T-cell (primary cell): ENCODE measurements at regions not wholly inside any gene's neighbourhood (a gene's known extent, or its start where the extent isn't known, plus 50 kb on each side); places are given as distances from the start of the nearest gene placed in this dataset.

Source experiments
- ATAC-seq, 4 experiments: fragments of 200-7000 bp in 3 of 4; fragments of 150-1000 bp in 1 of 4; cut with Tn5 transposase; replicated peaks in 1 of 4; 1 replicate in 3 of 4; 2 replicates in 1 of 4; pipeline ENCODE4 v1.10.0; 2021; ENCODE audit warnings: moderate library complexity in 3 of 4, mild to moderate bottlenecking in 2 of 4, moderate number of reproducible peaks in 1 of 4
- CTCF ChIA-PET, 2 donors: fragments of 300-600 bp; sonication (Branson Sonifier 250); formaldehyde crosslinking; loops; one replicate each; lab custom pipeline; 2022; ENCODE audit warnings: antibody characterized with exemption in 2 of 2; lab: Charles Lee
- POLR2A ChIA-PET, 2 donors: fragments of 300-600 bp; sonication (Branson Sonifier 250); formaldehyde crosslinking; loops; one replicate each; lab custom pipeline; 2022; ENCODE audit warnings: antibody characterized with exemption in 2 of 2; lab: Charles Lee
- DNase-seq, 35 experiments: peaks; one replicate each; pipeline versions ENCODE4 v3.0.0 to v3.0.0-alpha.2; 2013 to 2023
- H3K27ac ChIP-seq: one replicate; pipeline ENCODE4 v1.5.1; 2013; ENCODE audit warnings: low read length
- H3K27me3 ChIP-seq, 2 experiments: replicated peaks in 1 of 2; 1 replicate in 1 of 2; 2 replicates in 1 of 2; pipeline versions ENCODE4 v1.6.1 to v1.7.0; 2013; ENCODE audit warnings: low read length in 1 of 2, mixed read lengths in 1 of 2; ENCODE audit not compliant: control insufficient read depth in 2 of 2, insufficient read depth in 2 of 2; ENCODE audit errors: extremely low read depth in 1 of 2
- H3K36me3 ChIP-seq, 2 donors: 1 replicate in 1 of 2; 2 replicates in 1 of 2; pipeline versions ENCODE4 v1.6.1 to v1.7.0; 2013; ENCODE audit warnings: low read length in 1 of 2; ENCODE audit not compliant: control insufficient read depth in 2 of 2, insufficient read depth in 1 of 2; ENCODE audit errors: extremely low read depth in 1 of 2
- H3K4me1 ChIP-seq, 2 experiments: 1 replicate in 1 of 2; 2 replicates in 1 of 2; pipeline versions ENCODE4 v1.6.1 to v1.7.0; 2013; ENCODE audit warnings: low read length in 2 of 2, mixed read lengths in 1 of 2; ENCODE audit not compliant: insufficient read depth in 2 of 2, control insufficient read depth in 1 of 2; ENCODE audit errors: extremely low read depth in 1 of 2
- H3K4me3 ChIP-seq, 2 donors: 1 replicate in 1 of 2; 2 replicates in 1 of 2; pipeline versions ENCODE4 v1.5.1 to v1.7.0; 2013; ENCODE audit warnings: mild to moderate bottlenecking in 2 of 2, low read length in 1 of 2, moderate library complexity in 1 of 2; ENCODE audit not compliant: control insufficient read depth in 1 of 2; ENCODE audit errors: extremely low read depth in 1 of 2
- H3K9me3 ChIP-seq: 2 replicates; pipeline ENCODE4 v1.7.0; 2013
- H3K27ac Mint-ChIP-seq, 2 donors: one replicate each; pipeline ENCODE4 v1.8.0; 2020 to 2021; ENCODE audit warnings: mild to moderate bottlenecking in 2 of 2, mixed read lengths in 2 of 2
- H3K27me3 Mint-ChIP-seq, 2 donors: one replicate each; pipeline ENCODE4 v1.8.0; 2021 to 2022; ENCODE audit warnings: mixed read lengths in 2 of 2
- H3K36me3 Mint-ChIP-seq: one replicate; pipeline ENCODE4 v1.8.0; 2021; ENCODE audit warnings: mixed read lengths
- H3K4me1 Mint-ChIP-seq, 3 donors: one replicate each; pipeline ENCODE4 v1.8.0; 2020 to 2022; ENCODE audit warnings: mixed read lengths in 3 of 3, mild to moderate bottlenecking in 1 of 3
- H3K4me3 Mint-ChIP-seq, 3 donors: one replicate each; pipeline ENCODE4 v1.8.0; 2020 to 2022; ENCODE audit warnings: mild to moderate bottlenecking in 3 of 3, mixed read lengths in 3 of 3, moderate library complexity in 3 of 3
- H3K9me3 Mint-ChIP-seq, 3 donors: one replicate each; pipeline ENCODE4 v1.8.0; 2020 to 2022; ENCODE audit warnings: mixed read lengths in 3 of 3
- WGBS: methylation state at CpG from one replicate; pipeline ENCODE4 v1.1.5; 2013; ENCODE audit warnings: missing lambda C conversion rate; ENCODE audit not compliant: insufficient coverage; 5-methylcytosine and 5-hydroxymethylcytosine counted together

- Mint-ChIP-seq H3K27me3 (no peaks in the 10 kb centered on the region), H3K4me1 (no peaks in the 10 kb centered on the region), H3K4me3 (no peak overlapping the region), H3K9me3 (peaks cover 6 to 17% (median 14%) of the 10 kb centered on the region in 3 donors), H3K36me3 (no peaks in the 10 kb centered on the region), H3K27ac (no peak overlapping the region)
- Histone ChIP-seq H3K9me3 (peaks cover 5% of the 10 kb centered on the region), H3K27ac (no peak overlapping the region), H3K4me1 (no peaks in the 10 kb centered on the region), H3K4me3 (no peak overlapping the region), H3K27me3 (no peaks in the 10 kb centered on the region), H3K36me3 (no peaks in the 10 kb centered on the region)
- DNase-seq (no peak), ATAC-seq (no peak)
- POLR2A ChIA-PET = interaction anchor here in 1 of 2 donors (0.6 kb wide), 1 partner anchor 863 kb away, joined by 5 read pairs; no protein-coding TSS in a partner anchor
- CTCF ChIA-PET = no interaction called here
- 80% methylated on average over 1 of the region's 4 CpGs for WGBS
These were observed 300.0 kb upstream of the ALG10B start for GRCh38 chr12:38016602-38017001.

GRCh38 chr12:38025916-38026315 lies 290.7 kb upstream of the ALG10B start:
- CTCF ChIA-PET = no interaction called here
- POLR2A ChIA-PET = no interaction called here
- no peak overlapping the region for H3K27ac Mint-ChIP-seq
- Histone ChIP-seq H3K4me1 (no peaks in the 10 kb centered on the region), H3K27me3 (no peaks in the 10 kb centered on the region), H3K9me3 (no peaks in the 10 kb centered on the region), H3K4me3 (no peak overlapping the region), H3K27ac (no peak overlapping the region), H3K36me3 (no peaks in the 10 kb centered on the region)
- ATAC-seq (no peak), DNase-seq (no peak)
- H3K4me3 Mint-ChIP-seq = no peak overlapping the region
- peaks cover 0 to 28% (median 14%) of the 10 kb centered on the region in 3 donors for H3K9me3 Mint-ChIP-seq
- no CpG with 5 or more reads among the region's 1 CpG for WGBS
- no peaks in the 10 kb centered on the region for H3K4me1 Mint-ChIP-seq
- no peaks in the 10 kb centered on the region for H3K36me3 Mint-ChIP-seq
- no peaks in the 10 kb centered on the region for H3K27me3 Mint-ChIP-seq

GRCh38 chr12:38053113-38053512 lies 263.5 kb upstream of the ALG10B start:
- POLR2A ChIA-PET = no interaction called here

GRCh38 chr12:38053655-38054464 lies 262.7 kb upstream of the ALG10B start:
- 71% methylated on average over 30 of the region's 34 CpGs for WGBS
- Histone ChIP-seq H3K9me3 (no peaks in the 10 kb centered on the region), H3K4me1 (no peaks in the 10 kb centered on the region), H3K27me3 (no peaks in the 10 kb centered on the region), H3K27ac (no peak overlapping the region), H3K36me3 (no peaks in the 10 kb centered on the region), H3K4me3 (no peak overlapping the region)
- no peaks in the 10 kb centered on the region for H3K4me1 Mint-ChIP-seq
- no peak overlapping the region for H3K4me3 Mint-ChIP-seq
- no peak for ATAC-seq
- no peak for DNase-seq
- H3K9me3 Mint-ChIP-seq = peaks cover 17 to 30% (median 26%) of the 10 kb centered on the region in 3 donors
- H3K36me3 Mint-ChIP-seq = no peaks in the 10 kb centered on the region
- no peaks in the 10 kb centered on the region for H3K27me3 Mint-ChIP-seq
- POLR2A ChIA-PET = no interaction called here
- CTCF ChIA-PET = no interaction called here
- no peak overlapping the region for H3K27ac Mint-ChIP-seq

More at GRCh38 chr12:38053113-38053512, 263.5 kb upstream of the ALG10B start:
- H3K27ac ChIP-seq = no peak overlapping the region
- Mint-ChIP-seq H3K27me3 (no peaks in the 10 kb centered on the region), H3K9me3 (peaks cover 17 to 34% (median 32%) of the 10 kb centered on the region in 3 donors), H3K36me3 (no peaks in the 10 kb centered on the region), H3K4me3 (no peak overlapping the region), H3K4me1 (no peaks in the 10 kb centered on the region), H3K27ac (no peak overlapping the region)
- no peaks in the 10 kb centered on the region for H3K9me3 ChIP-seq
- DNase-seq (no peak), ATAC-seq (no peak)
- CTCF ChIA-PET = no interaction called here
- H3K36me3 ChIP-seq = no peaks in the 10 kb centered on the region
- H3K4me1 ChIP-seq = no peaks in the 10 kb centered on the region
- H3K27me3 ChIP-seq = no peaks in the 10 kb centered on the region
- WGBS = 55% methylated on average over 11 of the region's 16 CpGs
- H3K4me3 ChIP-seq = no peak overlapping the region

- POLR2A ChIA-PET = interaction anchor here in 1 of 2 donors (0.7 kb wide), 1 partner anchor 13 kb away, joined by 3 read pairs; no protein-coding TSS in a partner anchor
- Mint-ChIP-seq H3K9me3 (peaks cover 12 to 40% (median 24%) of the 10 kb centered on the region in 3 donors), H3K27me3 (no peaks in the 10 kb centered on the region), H3K27ac (no peak overlapping the region), H3K4me1 (no peaks in the 10 kb centered on the region), H3K36me3 (no peaks in the 10 kb centered on the region), H3K4me3 (no peak overlapping the region)
- Histone ChIP-seq H3K36me3 (no peaks in the 10 kb centered on the region), H3K9me3 (no peaks in the 10 kb centered on the region), H3K4me1 (no peaks in the 10 kb centered on the region), H3K4me3 (no peak overlapping the region), H3K27ac (no peak overlapping the region), H3K27me3 (no peaks in the 10 kb centered on the region)
- no peak for DNase-seq
- no peak for ATAC-seq
- WGBS = 83% methylated on average over 14 of the region's 25 CpGs
- CTCF ChIA-PET = no interaction called here
These were observed 259.6 kb upstream of the ALG10B start for GRCh38 chr12:38056701-38057689.

GRCh38 chr12:38099686-38100085 lies 216.9 kb upstream of the ALG10B start:
- no peaks in the 10 kb centered on the region for H3K36me3 ChIP-seq
- no peaks in the 10 kb centered on the region for H3K4me1 ChIP-seq
- CTCF ChIA-PET = no interaction called here
- no peak overlapping the region for H3K27ac ChIP-seq
- no peaks in the 10 kb centered on the region for H3K9me3 ChIP-seq
- Mint-ChIP-seq H3K36me3 (no peaks in the 10 kb centered on the region), H3K9me3 (peaks cover 5 to 10% (median 5%) of the 10 kb centered on the region in 3 donors), H3K27ac (no peak overlapping the region), H3K4me1 (no peaks in the 10 kb centered on the region), H3K27me3 (no peaks in the 10 kb centered on the region), H3K4me3 (no peak overlapping the region)
- no peak overlapping the region for H3K4me3 ChIP-seq
- POLR2A ChIA-PET = no interaction called here
- ATAC-seq (no peak), DNase-seq (no peak)
- 95% methylated on average over 17 of the region's 19 CpGs for WGBS
- H3K27me3 ChIP-seq = no peaks in the 10 kb centered on the region
